ENCODE measurements at regions not wholly inside any gene's neighbourhood (a gene's known extent, or its start where the extent isn't known, plus 50 kb on each side); places are given as distances from the start of the nearest gene placed in this dataset.
"Not testable (repeated sequence)": the region's sequence is repeated elsewhere in the genome, so short reads cannot be mapped to it uniquely, and the experiment has no call there.

GRCh38 chr3:94373456-94373855 lies 310.6 kb downstream of the NSUN3 start:
- no peak for TF ChIP-seq CTCF (IDR thresholded peaks at IDR 0.05; ENCODE audit: insufficient read depth, low read length, poor library complexity, severe bottlenecking)
- no peaks in the 10 kb centered on the region for H3K27me3 ChIP-seq (replicated peaks; ENCODE audit: control insufficient read depth, insufficient read depth, low read length)
- DNase-seq (ENCODE audit: extremely low read depth, insufficient read length): no peak
- no peak overlapping the region for H3K4me3 ChIP-seq (replicated peaks; ENCODE audit: low read depth, low read length)
- H3K36me3 ChIP-seq (ENCODE audit: control insufficient read depth, insufficient read depth, low read length): no peaks in the 10 kb centered on the region

- TF ChIP-seq CTCF (IDR thresholded peaks at IDR 0.05; ENCODE audit: insufficient read depth, low read length, poor library complexity, severe bottlenecking): no peak
- no peaks in the 10 kb centered on the region for H3K27me3 ChIP-seq (replicated peaks; ENCODE audit: control insufficient read depth, insufficient read depth, low read length)
- no peak for DNase-seq (ENCODE audit: extremely low read depth, insufficient read length)
Observed at GRCh38 chr3:94374439-94375161, 311.7 kb downstream of the NSUN3 start.

GRCh38 chr3:94377123-94377696 lies 314.3 kb downstream of the NSUN3 start:
- not testable (repeated sequence) for H3K27me3 ChIP-seq (replicated peaks; ENCODE audit: control insufficient read depth, insufficient read depth, low read length); DNase-seq (ENCODE audit: extremely low read depth, insufficient read length); H3K36me3 ChIP-seq (ENCODE audit: control insufficient read depth, insufficient read depth, low read length); H3K4me3 ChIP-seq (replicated peaks; ENCODE audit: low read depth, low read length)

More at GRCh38 chr3:94374439-94375161, 311.7 kb downstream of the NSUN3 start:
- no peaks in the 10 kb centered on the region for H3K36me3 ChIP-seq (ENCODE audit: control insufficient read depth, insufficient read depth, low read length)
- H3K4me3 ChIP-seq (replicated peaks; ENCODE audit: low read depth, low read length): no peak overlapping the region

GRCh38 chr3:94377863-94378262 lies 315.0 kb downstream of the NSUN3 start:
- H3K4me3 ChIP-seq (replicated peaks; ENCODE audit: low read depth, low read length); H3K36me3 ChIP-seq (ENCODE audit: control insufficient read depth, insufficient read depth, low read length); DNase-seq (ENCODE audit: extremely low read depth, insufficient read length); H3K27me3 ChIP-seq (replicated peaks; ENCODE audit: control insufficient read depth, insufficient read depth, low read length): not testable (repeated sequence)

GRCh38 chr3:94378322-94378721 lies 315.5 kb downstream of the NSUN3 start:
- Histone ChIP-seq H3K4me3 (replicated peaks; ENCODE audit: low read depth, low read length) (no peak overlapping the region), H3K36me3 (ENCODE audit: control insufficient read depth, insufficient read depth, low read length) (no peaks in the 10 kb centered on the region), H3K27me3 (replicated peaks; ENCODE audit: control insufficient read depth, insufficient read depth, low read length) (no peaks in the 10 kb centered on the region)
- no peak for TF ChIP-seq CTCF (IDR thresholded peaks at IDR 0.05; ENCODE audit: insufficient read depth, low read length, poor library complexity, severe bottlenecking)
- DNase-seq (ENCODE audit: extremely low read depth, insufficient read length): no peak

GRCh38 chr3:94379264-94379663 lies 316.4 kb downstream of the NSUN3 start:
- no peaks in the 10 kb centered on the region for H3K27me3 ChIP-seq (replicated peaks; ENCODE audit: control insufficient read depth, insufficient read depth, low read length)
- H3K36me3 ChIP-seq (ENCODE audit: control insufficient read depth, insufficient read depth, low read length): no peaks in the 10 kb centered on the region
- H3K4me3 ChIP-seq (replicated peaks; ENCODE audit: low read depth, low read length): no peak overlapping the region
- TF ChIP-seq CTCF (IDR thresholded peaks at IDR 0.05; ENCODE audit: insufficient read depth, low read length, poor library complexity, severe bottlenecking): no peak
- no peak for DNase-seq (ENCODE audit: extremely low read depth, insufficient read length)
